ENCODE measurements at regions not wholly inside any gene's neighbourhood (a gene's known extent, or its start where the extent isn't known, plus 50 kb on each side); places are given as distances from the start of the nearest gene placed in this dataset.

DNA sequence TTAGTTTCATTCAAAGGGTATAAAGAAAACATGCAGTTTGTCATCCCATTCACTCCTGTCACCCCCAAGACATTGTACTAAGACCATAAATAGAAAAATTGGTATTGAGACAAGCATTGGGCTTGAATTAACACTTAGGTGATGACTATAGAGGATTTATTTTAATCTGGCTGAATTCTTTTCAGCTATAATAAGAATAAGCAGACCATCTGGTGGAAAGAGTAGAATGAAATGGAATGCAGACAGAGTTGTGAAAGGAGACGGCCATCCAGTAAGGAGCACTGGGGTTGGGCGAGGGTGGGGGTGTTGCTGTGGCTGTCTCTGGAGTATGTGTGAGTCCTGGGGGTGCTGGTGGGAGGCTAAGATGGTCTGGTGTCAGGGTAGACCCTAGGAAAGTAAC lies 125.0 kb upstream of the IVNS1ABP start:
- TF ChIP-seq, protein P1, sequence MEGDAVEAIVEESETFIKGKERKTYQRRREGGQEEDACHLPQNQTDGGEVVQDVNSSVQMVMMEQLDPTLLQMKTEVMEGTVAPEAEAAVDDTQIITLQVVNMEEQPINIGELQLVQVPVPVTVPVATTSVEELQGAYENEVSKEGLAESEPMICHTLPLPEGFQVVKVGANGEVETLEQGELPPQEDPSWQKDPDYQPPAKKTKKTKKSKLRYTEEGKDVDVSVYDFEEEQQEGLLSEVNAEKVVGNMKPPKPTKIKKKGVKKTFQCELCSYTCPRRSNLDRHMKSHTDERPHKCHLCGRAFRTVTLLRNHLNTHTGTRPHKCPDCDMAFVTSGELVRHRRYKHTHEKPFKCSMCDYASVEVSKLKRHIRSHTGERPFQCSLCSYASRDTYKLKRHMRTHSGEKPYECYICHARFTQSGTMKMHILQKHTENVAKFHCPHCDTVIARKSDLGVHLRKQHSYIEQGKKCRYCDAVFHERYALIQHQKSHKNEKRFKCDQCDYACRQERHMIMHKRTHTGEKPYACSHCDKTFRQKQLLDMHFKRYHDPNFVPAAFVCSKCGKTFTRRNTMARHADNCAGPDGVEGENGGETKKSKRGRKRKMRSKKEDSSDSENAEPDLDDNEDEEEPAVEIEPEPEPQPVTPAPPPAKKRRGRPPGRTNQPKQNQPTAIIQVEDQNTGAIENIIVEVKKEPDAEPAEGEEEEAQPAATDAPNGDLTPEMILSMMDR (IDR thresholded peaks at IDR 0.05; ENCODE audit: low read depth, low read length, poor library complexity, severe bottlenecking) = no peak
- TF ChIP-seq EZH2phosphoT487 (IDR thresholded peaks at IDR 0.05; ENCODE audit: borderline replicate concordance, low read length) = no peak
